SKM-1 treated with dmso at 0.1 percent for 144 hours (cell line): ENCODE measurements at regions not wholly inside any gene's neighbourhood (a gene's known extent, or its start where the extent isn't known, plus 50 kb on each side); places are given as distances from the start of the nearest gene placed in this dataset.
"Not testable (repeated sequence)": the region's sequence is repeated elsewhere in the genome, so short reads cannot be mapped to it uniquely, and the experiment has no call there.

Experiments used
- DNase-seq: peaks from one replicate; lab custom pipeline; 2025; ENCODE audit not compliant: unreplicated experiment; lab: John Stamatoyannopoulos, UW

DNA sequence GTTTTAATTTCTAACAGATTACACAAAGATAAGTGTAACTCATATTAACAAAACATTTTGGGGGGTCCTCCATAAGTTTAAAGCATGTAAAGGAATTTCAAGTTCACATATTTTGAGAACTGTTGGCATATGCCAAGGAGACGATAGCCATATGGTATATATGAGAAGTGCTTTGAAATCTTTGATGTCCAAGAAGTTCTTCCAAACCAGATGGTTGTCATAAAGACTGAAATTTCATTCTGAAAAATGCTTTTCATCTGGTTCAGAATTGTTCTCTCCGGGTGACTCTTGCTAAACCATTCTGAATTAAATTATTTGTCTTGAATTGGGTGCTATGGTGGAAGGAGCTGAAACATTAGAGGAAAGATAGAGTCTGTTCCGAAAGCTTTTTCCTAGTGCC, 513.0 kb upstream of the AKR1E2 start:
- DNase-seq: no peak

- no peak for DNase-seq
Observed at GRCh38 chr10:4312051-4312835, 513.8 kb upstream of the AKR1E2 start.

- DNase-seq: no peak
Observed at GRCh38 chr10:4310172-4310571, 515.8 kb upstream of the AKR1E2 start.

DNA sequence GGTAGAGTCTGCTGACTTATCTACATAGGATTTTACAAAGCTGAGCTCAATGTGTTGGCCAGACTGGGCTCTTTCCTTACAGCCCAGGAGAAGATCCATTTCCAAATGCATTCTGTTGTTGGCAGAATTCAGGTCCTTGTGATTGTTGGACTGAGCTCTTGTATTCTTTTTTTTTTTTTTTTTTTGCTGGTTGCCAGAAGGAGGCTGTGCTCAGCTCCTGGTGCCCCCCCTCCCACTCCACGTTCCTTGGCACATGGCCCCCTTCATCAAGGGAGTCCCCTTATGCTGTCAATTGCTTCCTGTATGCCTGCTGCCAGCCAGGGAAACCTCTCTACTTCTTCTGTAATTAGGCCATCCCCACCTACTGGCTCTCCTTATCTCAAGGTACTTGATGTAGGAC, 518.1 kb upstream of the AKR1E2 start:
- no peak for DNase-seq

DNA sequence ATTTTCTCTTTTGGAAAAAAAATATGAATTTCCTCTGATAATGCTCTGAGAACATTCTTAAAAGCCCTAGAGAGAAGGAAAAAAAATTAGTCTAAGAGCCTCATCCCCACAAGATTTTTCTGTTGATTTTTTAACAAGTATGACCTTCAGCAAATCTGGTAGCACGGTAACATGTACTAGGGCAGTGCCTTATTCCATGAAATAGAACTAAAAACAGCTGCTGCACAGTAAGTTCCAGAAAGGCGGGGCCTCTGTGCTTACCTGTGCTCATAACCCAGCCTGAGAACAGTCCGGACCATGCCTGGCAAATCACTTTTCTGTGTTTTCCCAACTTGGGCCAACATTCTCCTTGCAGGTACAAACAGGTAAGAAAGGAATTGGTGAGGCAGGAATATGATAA, 519.1 kb upstream of the AKR1E2 start:
- no peak for DNase-seq

DNA sequence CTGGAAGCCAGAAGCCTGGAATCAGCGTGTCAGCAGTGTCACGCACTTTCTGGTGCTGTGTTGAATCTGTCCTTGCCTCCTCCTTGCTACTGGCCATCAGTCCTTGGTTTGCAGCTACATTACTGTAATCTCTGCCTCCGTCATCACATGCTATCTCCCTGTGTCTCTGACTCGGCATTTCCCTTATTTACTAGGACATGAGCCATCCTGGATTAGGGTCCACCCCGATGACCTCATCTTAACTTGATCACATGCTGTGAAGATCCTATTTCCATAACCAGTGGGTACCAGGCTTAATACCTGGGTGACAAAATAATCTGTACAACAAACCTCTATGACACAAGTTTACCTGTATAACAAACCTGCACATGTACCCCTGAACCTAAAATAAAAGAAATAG, 518.0 kb upstream of the KLF6 start:
- DNase-seq: no peak

DNA sequence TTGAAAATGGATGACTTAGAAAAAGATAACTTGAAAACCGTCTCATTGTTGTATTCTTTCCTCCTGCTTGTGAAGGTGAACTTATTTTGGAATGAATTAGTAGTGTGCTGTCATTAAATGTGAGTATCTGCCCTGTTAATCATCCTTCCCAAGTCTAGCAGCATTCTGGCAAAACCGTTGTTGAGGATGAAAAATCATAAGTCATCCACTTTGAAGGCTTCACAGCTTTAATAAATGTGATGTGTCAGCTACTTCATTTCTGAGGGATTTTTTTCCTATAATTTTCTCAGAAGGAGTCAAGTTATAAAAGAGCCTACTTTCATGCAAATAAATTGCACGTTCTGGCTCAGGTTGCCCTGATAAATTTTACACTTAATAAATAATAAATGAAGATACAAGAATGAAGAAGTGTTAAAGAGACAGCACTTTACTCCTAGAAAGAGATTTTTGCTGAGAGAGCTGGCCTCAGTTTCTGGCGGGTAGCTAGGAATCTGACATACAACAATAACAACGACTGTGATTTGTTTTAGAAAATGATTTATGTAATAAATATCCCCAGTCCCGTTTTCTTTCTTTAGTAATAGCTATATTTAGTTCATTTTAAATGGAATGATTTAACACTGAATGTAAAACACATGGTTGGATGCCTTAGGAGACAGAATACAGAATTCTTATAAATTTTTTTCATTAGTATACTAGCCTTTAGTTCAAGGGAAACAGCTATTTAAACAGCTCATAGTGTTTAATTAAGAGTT, 516.5 kb upstream of the KLF6 start:
- DNase-seq: no peak

- DNase-seq: no peak
Observed at GRCh38 chr10:4296161-4296560, 511.2 kb upstream of the KLF6 start.

DNA sequence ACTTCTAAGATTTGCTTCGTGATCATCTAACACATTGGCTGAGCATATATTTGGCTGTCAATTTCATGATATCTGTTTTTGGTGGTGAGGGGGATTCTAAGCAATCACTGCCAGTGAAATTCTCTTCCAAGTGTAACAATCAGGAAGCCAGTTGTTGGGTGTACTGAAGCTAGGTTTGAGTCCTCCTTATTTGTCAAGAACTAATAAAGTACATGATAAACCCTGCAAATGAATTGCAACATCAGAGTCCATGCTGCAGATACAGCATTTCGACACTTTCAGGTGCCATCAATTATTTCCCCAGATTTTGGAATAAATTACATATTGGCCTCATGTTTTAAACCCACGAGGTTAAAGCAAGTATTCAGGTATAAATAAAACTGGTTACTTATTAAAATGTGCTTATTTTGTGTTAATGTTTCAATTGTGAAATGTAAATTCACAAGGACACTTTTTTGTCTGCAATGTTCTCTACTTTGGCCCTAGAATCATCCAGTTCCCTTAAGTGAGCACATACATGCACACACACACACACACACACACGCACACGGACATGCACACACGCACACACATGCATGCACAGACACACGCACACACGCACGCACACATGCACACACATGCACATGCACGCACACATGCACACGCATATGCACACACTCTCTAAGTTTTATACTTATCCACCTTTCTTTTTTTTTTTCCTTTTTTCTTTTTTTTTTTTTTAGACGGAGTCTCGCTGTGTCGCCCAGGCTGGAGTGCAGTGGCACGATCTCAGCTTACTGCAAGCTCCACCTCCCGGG, 510.2 kb upstream of the KLF6 start:
- no peak for DNase-seq

DNA sequence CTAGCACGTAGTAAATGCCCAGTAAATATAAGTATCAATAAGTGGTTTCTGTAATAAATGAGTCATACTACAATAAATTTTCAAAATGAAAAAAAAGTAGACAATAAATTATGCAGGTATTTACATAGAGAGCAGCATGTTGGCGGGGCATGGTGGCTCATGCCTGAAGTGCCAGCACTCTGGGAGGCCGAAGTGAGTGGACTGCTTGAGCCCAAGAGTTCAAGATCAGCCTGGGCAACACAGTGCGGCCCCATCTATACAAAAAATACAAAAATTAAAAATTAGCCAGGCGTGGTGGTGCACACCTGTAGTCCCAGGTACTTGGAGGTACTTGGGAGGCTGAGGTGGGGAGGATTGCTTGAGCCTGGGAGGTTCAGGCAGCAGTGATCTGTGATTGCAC, 509.3 kb upstream of the KLF6 start:
- DNase-seq: no peak

DNA sequence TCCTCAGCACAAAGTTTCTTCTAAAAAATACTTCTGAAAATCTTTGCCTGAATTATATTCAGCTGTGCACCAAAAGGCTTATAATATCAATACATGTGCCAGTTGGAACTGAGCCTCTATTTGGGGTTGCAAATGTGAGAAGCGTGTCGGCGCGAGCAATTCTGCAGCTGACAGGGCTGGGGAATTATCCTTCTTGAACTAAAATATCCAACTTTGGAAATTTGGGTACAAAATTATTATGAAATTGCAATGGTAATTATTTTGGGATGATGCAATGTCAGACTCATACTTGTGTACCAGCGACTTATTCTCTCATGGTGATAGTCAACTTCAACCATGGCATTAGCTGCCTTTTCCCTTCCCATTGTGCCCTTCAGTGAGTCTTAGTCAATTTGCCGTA, 507.0 kb upstream of the KLF6 start:
- no peak for DNase-seq

- no peak for DNase-seq
Observed at GRCh38 chr10:4285121-4285520, 500.1 kb upstream of the KLF6 start.

DNA sequence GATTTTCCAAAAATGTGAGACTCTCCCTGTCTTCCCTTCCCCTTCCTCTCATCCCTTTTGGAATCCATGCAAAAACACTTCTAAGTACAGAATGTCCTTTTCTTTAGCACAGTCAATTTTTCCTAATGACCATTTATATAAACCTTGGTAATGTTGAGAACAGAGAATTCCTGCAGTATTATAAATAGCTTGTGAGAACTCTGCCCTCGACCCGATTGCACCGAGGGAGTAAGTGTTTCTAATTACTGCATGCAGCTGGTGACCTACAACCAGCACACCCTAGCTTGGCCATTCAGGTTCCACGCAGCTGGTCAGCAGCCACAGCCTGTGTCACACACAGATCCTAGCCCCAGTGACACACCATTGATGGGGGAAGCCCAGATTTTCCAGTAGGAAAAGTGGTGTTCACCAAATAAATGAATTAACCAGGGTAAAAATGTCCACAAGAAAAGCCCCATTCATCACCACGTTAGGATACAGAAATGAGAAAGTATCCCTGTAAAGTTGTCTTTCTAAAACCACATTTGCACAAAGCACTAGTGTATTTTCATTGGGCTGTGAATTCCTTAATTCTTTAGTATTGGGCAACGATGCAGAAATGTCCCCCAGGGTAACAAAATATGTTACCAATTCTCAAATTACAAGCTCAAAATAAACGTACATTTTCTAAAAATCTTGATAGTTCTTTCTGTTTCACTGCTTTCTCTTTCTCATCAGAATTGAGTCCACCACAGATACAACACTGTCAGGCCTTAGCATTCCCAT, 499.0 kb upstream of the KLF6 start:
- no peak for DNase-seq

DNA sequence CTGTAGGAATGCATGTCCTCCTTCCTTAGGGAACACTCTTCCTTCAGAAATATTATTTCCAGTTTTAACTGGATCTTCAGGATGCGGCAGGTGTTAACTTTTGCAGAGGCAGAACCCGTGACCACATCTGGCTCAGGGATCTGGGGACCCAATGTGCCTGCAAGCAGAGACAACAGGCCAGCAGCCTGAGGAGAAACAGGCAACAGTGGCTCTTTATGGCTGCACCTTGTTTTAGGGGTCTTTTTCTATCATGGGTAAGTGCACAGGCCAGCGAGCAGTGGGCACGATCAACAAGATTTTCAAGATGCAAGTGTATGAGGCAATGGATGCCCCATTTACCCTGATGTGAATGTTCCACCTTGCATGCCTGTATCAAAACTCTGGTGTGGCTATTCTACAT, 497.5 kb upstream of the KLF6 start:
- no peak for DNase-seq

DNA sequence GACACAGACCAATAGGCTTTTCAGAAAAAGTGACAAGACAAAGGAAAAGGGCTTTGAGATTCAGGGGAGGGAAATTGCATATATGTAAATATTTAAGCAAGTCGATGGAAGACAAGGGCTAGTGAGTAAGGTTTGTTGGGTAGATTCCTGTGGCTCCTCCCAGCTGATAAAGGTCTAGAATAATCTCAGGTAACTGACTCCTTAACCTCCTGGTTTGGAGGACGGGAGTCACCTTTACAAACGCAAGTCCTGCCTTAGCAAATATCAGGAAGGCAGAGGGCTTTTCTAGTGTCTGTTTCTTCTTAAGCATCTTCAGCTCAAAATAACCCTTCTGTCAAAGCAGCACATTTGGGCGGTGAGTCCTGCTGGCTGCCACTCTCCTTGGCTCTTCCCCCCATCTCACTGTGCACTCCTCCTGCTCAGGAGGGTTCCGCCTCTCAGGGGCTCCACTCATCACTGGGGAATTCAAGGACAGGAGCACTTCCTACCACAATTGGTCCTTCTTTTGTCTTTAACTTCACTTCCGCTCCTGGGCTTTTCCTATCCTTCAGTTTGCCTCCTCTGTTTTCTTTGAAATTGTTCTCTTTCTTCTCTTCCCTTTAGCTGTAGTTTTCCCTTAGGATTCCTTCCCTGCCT, 496.3 kb upstream of the KLF6 start:
- DNase-seq: no peak

DNA sequence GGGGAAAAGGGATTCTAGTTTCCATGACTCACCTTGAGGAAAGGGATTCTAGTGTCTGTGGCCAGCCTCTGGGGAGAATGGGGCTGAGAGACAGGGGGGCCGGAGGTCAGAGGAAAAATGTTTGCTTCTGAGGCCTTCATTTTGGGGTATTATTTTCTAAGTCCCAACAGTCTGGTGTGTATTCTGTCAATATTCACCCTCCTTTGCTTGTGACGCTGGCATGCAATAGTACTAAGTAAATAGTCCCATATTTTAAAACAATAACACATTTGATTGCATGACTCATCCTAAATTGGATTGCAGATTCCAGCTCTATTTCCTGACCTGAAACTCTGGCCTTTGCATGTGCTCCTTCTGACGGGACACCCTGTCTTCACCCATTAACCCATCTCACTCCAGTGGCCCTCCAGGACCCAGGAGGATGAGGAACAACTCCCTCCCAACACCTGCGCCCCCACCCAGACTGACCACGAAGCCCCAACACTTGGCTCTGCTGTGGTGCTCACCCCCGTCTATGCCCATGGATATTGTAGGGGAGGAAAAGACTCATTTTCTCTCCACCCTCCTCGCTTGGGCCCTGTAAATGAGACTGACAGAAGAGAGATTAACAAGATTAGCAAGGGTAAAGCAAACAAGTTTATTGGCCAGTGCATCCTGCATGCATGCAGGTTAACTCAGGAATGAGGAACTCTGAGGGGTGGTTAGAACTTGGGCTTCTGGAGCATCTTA, 495.6 kb upstream of the KLF6 start:
- no peak for DNase-seq

DNA sequence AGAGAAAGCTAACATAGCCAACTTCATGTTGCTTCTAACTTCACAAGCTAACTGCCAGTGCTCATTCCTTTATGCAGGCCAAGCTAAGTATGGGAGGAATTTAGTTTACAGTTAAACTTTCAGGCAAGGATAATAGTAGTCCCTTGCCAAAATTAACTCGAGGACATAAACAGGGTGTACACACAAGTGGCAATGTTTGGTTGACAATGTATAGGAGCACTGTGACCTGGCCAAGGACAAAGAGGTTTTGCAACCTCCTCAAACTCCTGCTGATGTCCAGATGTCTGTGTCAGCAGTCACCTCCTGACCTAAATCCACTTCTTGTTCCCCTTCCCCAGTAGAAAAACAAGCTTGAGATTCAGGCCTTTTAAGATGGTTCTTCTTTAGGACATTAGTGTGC, 494.6 kb upstream of the KLF6 start:
- DNase-seq: no peak

DNA sequence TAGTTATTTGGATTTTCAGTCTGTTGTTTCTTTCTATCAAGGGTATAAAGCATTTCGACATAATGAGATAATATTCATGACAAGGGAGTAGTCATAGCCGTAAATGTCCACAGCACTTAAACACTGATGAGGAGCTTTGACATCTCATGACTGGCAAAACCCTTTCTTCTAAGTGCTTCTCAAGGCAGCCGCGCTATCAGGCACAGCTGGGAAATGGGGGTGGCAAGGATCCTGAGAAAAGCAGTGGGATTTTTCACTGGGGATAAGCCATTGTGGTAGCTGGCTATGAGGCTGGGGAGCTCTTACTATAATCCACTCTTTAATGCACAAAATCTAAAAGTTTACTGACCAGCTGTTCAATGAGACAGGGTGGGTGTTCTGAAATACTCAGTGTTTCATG, 493.2 kb upstream of the KLF6 start:
- no peak for DNase-seq

GRCh38 chr10:4276151-4276550, 491.1 kb upstream of the KLF6 start:
- DNase-seq: no peak

GRCh38 chr10:4274671-4275070, 489.7 kb upstream of the KLF6 start:
- DNase-seq: not testable (repeated sequence)
